Mesothelial cell of epicardium (in vitro differentiated cells): ENCODE measurements at regions not wholly inside any gene's neighbourhood (a gene's known extent, or its start where the extent isn't known, plus 50 kb on each side); places are given as distances from the start of the nearest gene placed in this dataset.

Experiments used
- DNase-seq, 2 experiments: peaks; one replicate each; pipeline ENCODE4 v3.0.0; 2021; ENCODE audit warnings: low spot score in 2 of 2; ENCODE audit not compliant: unreplicated experiment in 2 of 2
- H3K27ac Mint-ChIP-seq: 2 replicates; pipeline ENCODE4 v1.8.0; 2021; ENCODE audit warnings: mixed read lengths
- H3K27me3 Mint-ChIP-seq: 2 replicates; pipeline ENCODE4 v1.8.0; 2021; ENCODE audit warnings: low read depth, mixed read lengths
- H3K36me3 Mint-ChIP-seq: 2 replicates; pipeline ENCODE4 v1.8.0; 2021; ENCODE audit warnings: mixed read lengths
- H3K4me1 Mint-ChIP-seq: 2 replicates; pipeline ENCODE4 v1.8.0; 2021; ENCODE audit warnings: mixed read lengths
- H3K4me3 Mint-ChIP-seq: 2 replicates; pipeline ENCODE4 v1.8.0; 2021; ENCODE audit warnings: mild to moderate bottlenecking, moderate library complexity, mixed read lengths
- H3K9me3 Mint-ChIP-seq: 2 replicates; pipeline ENCODE4 v1.8.0; 2021; ENCODE audit warnings: mixed read lengths
- CTCF ChIP-seq: fragments of 200-600 bp; sonication (generic); IDR thresholded peaks from one replicate; pipeline ENCODE4 v1.5.0; 2021; ENCODE audit warnings: antibody characterized with exemption; ENCODE audit not compliant: unreplicated experiment

GRCh38 chr2:51165534-51166260 is 133.8 kb upstream of the NRXN1 start:
- no peak for TF ChIP-seq CTCF
- H3K27ac Mint-ChIP-seq: no peak overlapping the region
- DNase-seq: no peak
- no peaks in the 10 kb centered on the region for H3K27me3 Mint-ChIP-seq
- peaks cover 5% of the 10 kb centered on the region for H3K4me1 Mint-ChIP-seq
- H3K36me3 Mint-ChIP-seq: no peaks in the 10 kb centered on the region
- H3K9me3 Mint-ChIP-seq: no peaks in the 10 kb centered on the region
- H3K4me3 Mint-ChIP-seq: no peak overlapping the region

- Mint-ChIP-seq H3K36me3 (no peaks in the 10 kb centered on the region), H3K9me3 (no peaks in the 10 kb centered on the region)
Observed at GRCh38 chr2:51158251-51158650, 126.3 kb upstream of the NRXN1 start.

DNA sequence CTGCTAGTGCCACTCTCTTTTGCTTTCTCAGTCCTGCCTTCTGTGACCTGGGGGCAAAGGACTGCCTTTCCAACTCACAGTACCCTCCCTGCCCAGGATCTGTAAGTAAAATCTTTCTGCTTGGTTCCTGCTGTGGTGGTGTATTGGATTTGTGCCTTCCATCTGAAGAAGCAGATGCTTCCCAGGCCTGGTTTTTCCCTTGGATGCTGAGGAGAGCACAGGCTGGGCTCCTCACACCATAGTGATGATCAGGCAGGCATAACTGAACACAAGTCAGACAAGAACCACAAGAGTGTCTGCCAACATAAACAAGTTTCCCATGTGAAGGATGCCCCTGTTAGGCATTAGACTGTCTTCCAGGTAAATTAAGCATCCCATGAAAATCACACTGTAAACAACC is 121.3 kb upstream of the NRXN1 start:
- Mint-ChIP-seq H3K36me3 (no peaks in the 10 kb centered on the region), H3K4me3 (no peak overlapping the region), H3K4me1 (no peaks in the 10 kb centered on the region), H3K27me3 (no peaks in the 10 kb centered on the region), H3K27ac (no peak overlapping the region), H3K9me3 (peaks cover 7% of the 10 kb centered on the region)
- no peak for DNase-seq
- no peak for TF ChIP-seq CTCF

More at GRCh38 chr2:51158251-51158650, 126.3 kb upstream of the NRXN1 start:
- no peak overlapping the region for H3K4me3 Mint-ChIP-seq
- no peak for DNase-seq
- no peaks in the 10 kb centered on the region for H3K4me1 Mint-ChIP-seq
- H3K27ac Mint-ChIP-seq: no peak overlapping the region
- H3K27me3 Mint-ChIP-seq: no peaks in the 10 kb centered on the region
- TF ChIP-seq CTCF: no peak

- no peaks in the 10 kb centered on the region for H3K4me1 Mint-ChIP-seq
- H3K9me3 Mint-ChIP-seq: peaks cover 7% of the 10 kb centered on the region
- no peak overlapping the region for H3K4me3 Mint-ChIP-seq
- no peaks in the 10 kb centered on the region for H3K36me3 Mint-ChIP-seq
- no peak for TF ChIP-seq CTCF
- H3K27ac Mint-ChIP-seq: no peak overlapping the region
- no peaks in the 10 kb centered on the region for H3K27me3 Mint-ChIP-seq
- DNase-seq: no peak
Observed at GRCh38 chr2:51151490-51152140, 119.7 kb upstream of the NRXN1 start.

DNA sequence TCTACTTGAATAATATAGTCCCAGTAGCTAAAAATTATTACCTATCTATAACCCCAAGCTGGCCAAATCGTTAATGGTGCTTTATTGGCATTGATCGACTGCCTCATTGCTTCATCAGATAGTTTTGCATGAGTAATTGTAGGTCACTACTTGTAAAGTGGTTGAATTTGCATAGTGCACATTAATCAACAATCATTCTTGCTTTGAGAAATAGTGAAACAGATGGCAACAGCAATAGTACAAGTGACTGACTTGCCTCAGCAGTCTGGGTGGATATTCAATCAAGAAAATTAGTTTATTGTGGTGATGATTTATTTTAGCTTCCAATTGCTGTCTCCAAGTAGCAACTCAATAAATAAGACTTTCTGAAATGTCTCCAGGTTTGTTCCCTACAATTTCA is 117.8 kb upstream of the NRXN1 start:
- DNase-seq: no peak
- TF ChIP-seq CTCF: no peak
- Mint-ChIP-seq H3K9me3 (peaks cover 7% of the 10 kb centered on the region), H3K4me1 (no peaks in the 10 kb centered on the region), H3K4me3 (no peak overlapping the region), H3K36me3 (no peaks in the 10 kb centered on the region), H3K27ac (no peak overlapping the region), H3K27me3 (no peaks in the 10 kb centered on the region)
